ENCODE measurements at regions not wholly inside any gene's neighbourhood (a gene's known extent, or its start where the extent isn't known, plus 50 kb on each side); places are given as distances from the start of the nearest gene placed in this dataset.

DNA sequence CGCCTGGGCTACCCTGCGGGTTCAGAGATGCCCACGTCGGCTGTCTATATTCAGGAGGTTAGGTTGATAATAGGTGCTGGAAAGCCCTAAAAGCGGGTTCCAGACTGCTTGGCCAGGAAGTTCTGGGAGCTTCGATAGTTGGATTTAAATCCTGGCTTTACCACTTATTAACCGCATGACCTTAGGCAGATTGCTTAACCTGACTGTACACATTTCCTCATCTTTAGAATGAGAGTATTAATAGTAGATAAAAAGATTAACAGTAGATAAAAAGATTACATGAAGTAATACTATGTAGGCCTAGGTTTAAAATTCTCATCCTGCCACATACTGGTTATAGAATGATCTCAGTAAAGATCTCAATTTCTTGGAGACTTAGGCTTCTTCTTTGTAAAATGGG is 75.0 kb upstream of the ESX1 start:
- no peak for TF ChIP-seq NCOA2 (IDR thresholded peaks at IDR 0.05; ENCODE audit: partially characterized antibody in 2 of 2)
- no peak for TF ChIP-seq ARID4B (CRISPR knock-in tag; IDR thresholded peaks at IDR 0.05)
- TF ChIP-seq MIER1 (IDR thresholded peaks at IDR 0.05; ENCODE audit: low read depth): no peak
- no peak for TF ChIP-seq EZH2 (IDR thresholded peaks at IDR 0.05; ENCODE audit: borderline replicate concordance, low read depth, low read length)
- TF ChIP-seq ERF (CRISPR knock-in tag; IDR thresholded peaks at IDR 0.05): no peak
- TF ChIP-seq KHSRP (IDR thresholded peaks at IDR 0.05): no peak
- TF ChIP-seq MEF2A (IDR thresholded peaks at IDR 0.05; ENCODE audit: control insufficient read depth, low read depth, low read length): no peak
- TF ChIP-seq, protein P1, sequence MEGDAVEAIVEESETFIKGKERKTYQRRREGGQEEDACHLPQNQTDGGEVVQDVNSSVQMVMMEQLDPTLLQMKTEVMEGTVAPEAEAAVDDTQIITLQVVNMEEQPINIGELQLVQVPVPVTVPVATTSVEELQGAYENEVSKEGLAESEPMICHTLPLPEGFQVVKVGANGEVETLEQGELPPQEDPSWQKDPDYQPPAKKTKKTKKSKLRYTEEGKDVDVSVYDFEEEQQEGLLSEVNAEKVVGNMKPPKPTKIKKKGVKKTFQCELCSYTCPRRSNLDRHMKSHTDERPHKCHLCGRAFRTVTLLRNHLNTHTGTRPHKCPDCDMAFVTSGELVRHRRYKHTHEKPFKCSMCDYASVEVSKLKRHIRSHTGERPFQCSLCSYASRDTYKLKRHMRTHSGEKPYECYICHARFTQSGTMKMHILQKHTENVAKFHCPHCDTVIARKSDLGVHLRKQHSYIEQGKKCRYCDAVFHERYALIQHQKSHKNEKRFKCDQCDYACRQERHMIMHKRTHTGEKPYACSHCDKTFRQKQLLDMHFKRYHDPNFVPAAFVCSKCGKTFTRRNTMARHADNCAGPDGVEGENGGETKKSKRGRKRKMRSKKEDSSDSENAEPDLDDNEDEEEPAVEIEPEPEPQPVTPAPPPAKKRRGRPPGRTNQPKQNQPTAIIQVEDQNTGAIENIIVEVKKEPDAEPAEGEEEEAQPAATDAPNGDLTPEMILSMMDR (IDR thresholded peaks at IDR 0.05 in 2 of 3, conservative IDR thresholded peaks at IDR 0.05 in 1 of 3; ENCODE audit: insufficient read depth in 2 of 3, low read depth in 1 of 3, low read length in 3 of 3): no peak

Measured in K562 (cell line).